ENCODE measurements at regions not wholly inside any gene's neighbourhood (a gene's known extent, or its start where the extent isn't known, plus 50 kb on each side); places are given as distances from the start of the nearest gene placed in this dataset.

GRCh38 chr14:48456051-48456450 lies 780.6 kb upstream of the MDGA2 start:
- no peak for DNase-seq
- H3K27me3 Mint-ChIP-seq = no peaks in the 10 kb centered on the region
- no peak for ATAC-seq
- H3K4me3 Mint-ChIP-seq = no peak overlapping the region
- H3K4me1 Mint-ChIP-seq = no peaks in the 10 kb centered on the region
- no peak overlapping the region for H3K27ac Mint-ChIP-seq
- H3K9me3 Mint-ChIP-seq = peaks cover 0 to 7% (median 0%) of the 10 kb centered on the region in 9 donors
- no peaks in the 10 kb centered on the region for H3K36me3 Mint-ChIP-seq
- POLR2A ChIA-PET = no interaction called here

- no peak for ATAC-seq
Measured at GRCh38 chr14:48454887-48455286, 779.5 kb upstream of the MDGA2 start.

GRCh38 chr14:48452437-48452995 lies 777.1 kb upstream of the MDGA2 start:
- POLR2A ChIA-PET = no interaction called here
- H3K4me1 Mint-ChIP-seq = no peaks in the 10 kb centered on the region
- no peak overlapping the region for H3K27ac Mint-ChIP-seq
- peaks cover 0 to 22% (median 4%) of the 10 kb centered on the region in 9 donors for H3K9me3 Mint-ChIP-seq
- DNase-seq (no peak), ATAC-seq (no peak)
- no peaks in the 10 kb centered on the region for H3K27me3 Mint-ChIP-seq
- H3K4me3 Mint-ChIP-seq = no peak overlapping the region
- H3K36me3 Mint-ChIP-seq = no peaks in the 10 kb centered on the region

More at GRCh38 chr14:48454887-48455286, 779.5 kb upstream of the MDGA2 start:
- no peak for DNase-seq
- no peaks in the 10 kb centered on the region for H3K27me3 Mint-ChIP-seq
- no peak overlapping the region for H3K4me3 Mint-ChIP-seq
- POLR2A ChIA-PET = no interaction called here
- no peaks in the 10 kb centered on the region for H3K36me3 Mint-ChIP-seq
- no peak overlapping the region for H3K27ac Mint-ChIP-seq
- peaks cover 0 to 7% (median 0%) of the 10 kb centered on the region in 9 donors for H3K9me3 Mint-ChIP-seq
- H3K4me1 Mint-ChIP-seq = no peaks in the 10 kb centered on the region

GRCh38 chr14:48435221-48435620 lies 759.8 kb upstream of the MDGA2 start:
- no peaks in the 10 kb centered on the region for H3K36me3 Mint-ChIP-seq
- peaks cover 0 to 2% (median 0%) of the 10 kb centered on the region in 5 donors for H3K27me3 Mint-ChIP-seq
- no peaks in the 10 kb centered on the region for H3K4me1 Mint-ChIP-seq
- no peak overlapping the region for H3K4me3 Mint-ChIP-seq
- H3K9me3 Mint-ChIP-seq = peaks cover 0 to 10% (median 0%) of the 10 kb centered on the region in 9 donors
- POLR2A ChIA-PET = no interaction called here
- DNase-seq (no peak), ATAC-seq (no peak)
- no peak overlapping the region for H3K27ac Mint-ChIP-seq

- H3K27ac Mint-ChIP-seq = no peak overlapping the region
- no peak overlapping the region for H3K4me3 Mint-ChIP-seq
- ATAC-seq = no peak
Measured at GRCh38 chr14:48430805-48431204, 755.4 kb upstream of the MDGA2 start.

GRCh38 chr14:48429512-48429911 lies 754.1 kb upstream of the MDGA2 start:
- ATAC-seq = no peak
- POLR2A ChIA-PET = no interaction called here
- Mint-ChIP-seq H3K27me3 (no peaks in the 10 kb centered on the region), H3K4me3 (no peak overlapping the region), H3K9me3 (peaks cover 0 to 9% (median 0%) of the 10 kb centered on the region in 9 donors), H3K27ac (no peak overlapping the region), H3K4me1 (no peaks in the 10 kb centered on the region), H3K36me3 (no peaks in the 10 kb centered on the region)
- DNase-seq = no peak

More at GRCh38 chr14:48430805-48431204, 755.4 kb upstream of the MDGA2 start:
- no peaks in the 10 kb centered on the region for H3K4me1 Mint-ChIP-seq
- POLR2A ChIA-PET = no interaction called here
- no peaks in the 10 kb centered on the region for H3K36me3 Mint-ChIP-seq
- peak in 1 of 10 donors; percentile 56 for DNase-seq
- no peaks in the 10 kb centered on the region for H3K27me3 Mint-ChIP-seq
- peaks cover 0 to 13% (median 0%) of the 10 kb centered on the region in 9 donors for H3K9me3 Mint-ChIP-seq

- Mint-ChIP-seq H3K36me3 (no peaks in the 10 kb centered on the region), H3K4me3 (no peak overlapping the region), H3K27ac (no peak overlapping the region), H3K27me3 (no peaks in the 10 kb centered on the region), H3K9me3 (peaks cover 0 to 23% (median 15%) of the 10 kb centered on the region in 9 donors), H3K4me1 (no peaks in the 10 kb centered on the region)
- POLR2A ChIA-PET = no interaction called here
- ATAC-seq (no peak), DNase-seq (no peak)
Measured at GRCh38 chr14:48417715-48418500, 742.5 kb upstream of the MDGA2 start.

- ATAC-seq = no peak
- peaks cover 0 to 9% (median 2%) of the 10 kb centered on the region in 9 donors for H3K9me3 Mint-ChIP-seq
- no peaks in the 10 kb centered on the region for H3K27me3 Mint-ChIP-seq
- no peak for DNase-seq
- no peak overlapping the region for H3K27ac Mint-ChIP-seq
- H3K36me3 Mint-ChIP-seq = no peaks in the 10 kb centered on the region
- POLR2A ChIA-PET = no interaction called here
- H3K4me1 Mint-ChIP-seq = no peaks in the 10 kb centered on the region
- H3K4me3 Mint-ChIP-seq = no peak overlapping the region
Measured at GRCh38 chr14:48401321-48401720, 725.9 kb upstream of the MDGA2 start.

- ATAC-seq = no peak
- peaks cover 0 to 4% (median 0%) of the 10 kb centered on the region in 9 donors for H3K9me3 Mint-ChIP-seq
- H3K36me3 Mint-ChIP-seq = no peaks in the 10 kb centered on the region
- no peak overlapping the region for H3K4me3 Mint-ChIP-seq
- H3K27me3 Mint-ChIP-seq = no peaks in the 10 kb centered on the region
- POLR2A ChIA-PET = no interaction called here
- no peak overlapping the region for H3K27ac Mint-ChIP-seq
- H3K4me1 Mint-ChIP-seq = no peaks in the 10 kb centered on the region
- DNase-seq = no peak
Measured at GRCh38 chr14:48398675-48399282, 723.4 kb upstream of the MDGA2 start.

GRCh38 chr14:48391661-48392060 lies 716.3 kb upstream of the MDGA2 start:
- H3K27ac Mint-ChIP-seq = no peak overlapping the region
- DNase-seq (no peak), ATAC-seq (no peak)
- peaks cover 0 to 4% (median 0%) of the 10 kb centered on the region in 9 donors for H3K9me3 Mint-ChIP-seq
- POLR2A ChIA-PET = no interaction called here
- H3K36me3 Mint-ChIP-seq = no peaks in the 10 kb centered on the region
- no peaks in the 10 kb centered on the region for H3K27me3 Mint-ChIP-seq
- H3K4me3 Mint-ChIP-seq = no peak overlapping the region
- H3K4me1 Mint-ChIP-seq = no peaks in the 10 kb centered on the region

GRCh38 chr14:48390346-48390745 lies 714.9 kb upstream of the MDGA2 start:
- no peaks in the 10 kb centered on the region for H3K27me3 Mint-ChIP-seq
- H3K27ac Mint-ChIP-seq = no peak overlapping the region
- H3K36me3 Mint-ChIP-seq = no peaks in the 10 kb centered on the region
- DNase-seq (no peak), ATAC-seq (no peak)
- POLR2A ChIA-PET = no interaction called here
- H3K4me3 Mint-ChIP-seq = no peak overlapping the region
- H3K9me3 Mint-ChIP-seq = peaks cover 0 to 3% (median 0%) of the 10 kb centered on the region in 9 donors
- no peaks in the 10 kb centered on the region for H3K4me1 Mint-ChIP-seq

GRCh38 chr14:48384821-48385220 lies 709.4 kb upstream of the MDGA2 start:
- no peak overlapping the region for H3K4me3 Mint-ChIP-seq
- DNase-seq (no peak), ATAC-seq (no peak)
- POLR2A ChIA-PET = no interaction called here
- H3K4me1 Mint-ChIP-seq = no peaks in the 10 kb centered on the region
- no peaks in the 10 kb centered on the region for H3K36me3 Mint-ChIP-seq
- no peak overlapping the region for H3K27ac Mint-ChIP-seq
- H3K9me3 Mint-ChIP-seq = peaks cover 0 to 7% (median 0%) of the 10 kb centered on the region in 9 donors
- H3K27me3 Mint-ChIP-seq = no peaks in the 10 kb centered on the region

GRCh38 chr14:48382961-48383360 lies 707.6 kb upstream of the MDGA2 start:
- Mint-ChIP-seq H3K27me3 (no peaks in the 10 kb centered on the region), H3K27ac (no peak overlapping the region), H3K36me3 (no peaks in the 10 kb centered on the region), H3K4me1 (no peaks in the 10 kb centered on the region), H3K9me3 (peaks cover 0 to 16% (median 0%) of the 10 kb centered on the region in 9 donors), H3K4me3 (no peak overlapping the region)
- no peak for ATAC-seq
- POLR2A ChIA-PET = no interaction called here
- DNase-seq = no peak

Measured in naive thymus-derived CD8-positive, alpha-beta T cell (primary cell).